Right lobe of liver (tissue), 6 donors: ENCODE measurements at regions not wholly inside any gene's neighbourhood (a gene's known extent, or its start where the extent isn't known, plus 50 kb on each side); places are given as distances from the start of the nearest gene placed in this dataset.

ENCODE experiments used
- ATAC-seq, 4 donors: fragments of 200-7000 bp; cut with Tn5 transposase; one replicate each; pipeline ENCODE4 v1.9.1; 2020; ENCODE audit warnings: mild to moderate bottlenecking in 4 of 4, moderate library complexity in 4 of 4
- DNase-seq, 3 donors: peaks; one replicate each; pipeline ENCODE4 v3.0.0-alpha.2; 2020
- H3K27ac ChIP-seq, 3 donors: fragments of 200-600 bp; one replicate each; pipeline ENCODE4 v1.8.0; 2022
- H3K27me3 ChIP-seq, 2 donors: fragments of 200-600 bp; one replicate each; pipeline ENCODE4 v1.8.0; 2022
- H3K36me3 ChIP-seq, 4 donors: fragments of 200-600 bp; sonication (generic) in 1 of 4; one replicate each; pipeline versions ENCODE4 v1.5.1 to v1.8.0; 2017 to 2022; ENCODE audit warnings: control low read depth in 1 of 4
- H3K4me1 ChIP-seq, 4 donors: fragments of 200-600 bp; sonication (generic) in 1 of 4; one replicate each; pipeline versions ENCODE4 v1.5.1 to v1.8.0; 2017 to 2022; ENCODE audit warnings: control low read depth in 1 of 4
- H3K4me3 ChIP-seq, 3 donors: fragments of 200-600 bp; one replicate each; pipeline ENCODE4 v1.8.0; 2022
- H3K9me3 ChIP-seq, 4 donors: fragments of 200-600 bp; sonication (generic) in 1 of 4; one replicate each; pipeline versions ENCODE4 v1.5.1 to v1.8.0; 2017 to 2022; ENCODE audit warnings: control low read depth in 1 of 4
- CTCF ChIP-seq, 4 donors: fragments of 200-600 bp in 3 of 4; fragments of 450-650 bp in 1 of 4; IDR thresholded peaks; one replicate each; pipeline versions ENCODE4 v1.5.1 to v1.8.0; 2016 to 2022; ENCODE audit warnings: antibody characterized with exemption in 4 of 4, mild to moderate bottlenecking in 2 of 4
- POLR2A ChIP-seq: fragments of 450-650 bp; IDR thresholded peaks from one replicate; pipeline ENCODE4 v1.6.1; 2017; ENCODE audit warnings: antibody characterized with exemption, mild to moderate bottlenecking
- WGBS: methylation state at CpG from one replicate; pipeline ENCODE4 v1.1.6; 2018; ENCODE audit warnings: low coverage, low lambda C conversion rate; ENCODE audit not compliant: insufficient coverage; ENCODE audit errors: missing lambda C conversion rate; 5-methylcytosine and 5-hydroxymethylcytosine counted together
- intact Hi-C, 2 donors: fragments of 100-400 bp; cut with DNase I; formaldehyde crosslinking; loops; one replicate each; pipeline versions ENCODE4 v1.11.2 to v1.14.1; 2022
- donor health status: DM: no; HTN: yes; CAD: no.
- donor health status: DM: no; HTN: no; CAD: no.
- donor health status: DM: no; HTN: no; CAD: no.
- donor health status: DM: no; HTN: yes; CAD: no.
- donor health status: DM: no; HTN: yes; CAD: no.

DNA sequence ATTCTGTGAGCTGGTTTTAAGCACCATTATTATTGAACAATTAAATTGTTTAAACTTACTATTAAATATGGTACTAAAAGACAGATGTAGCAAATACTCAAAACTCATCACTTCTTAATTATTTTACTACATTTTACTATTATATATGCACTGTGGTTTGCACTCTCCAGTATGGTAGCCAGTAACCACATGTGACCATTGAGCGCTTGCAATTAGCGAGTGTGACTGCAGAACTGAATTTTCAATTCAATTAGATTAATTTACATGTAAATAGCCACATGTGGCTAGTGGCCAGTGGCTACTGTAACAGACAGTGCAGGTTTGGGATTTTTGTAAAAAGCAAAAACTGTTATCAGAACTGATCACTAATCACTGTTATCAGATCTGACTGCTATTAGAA lies 208.2 kb upstream of the SOX21 start:
- no peak overlapping the region for H3K27ac ChIP-seq
- H3K36me3 ChIP-seq, result no peaks in the 10 kb centered on the region
- ATAC-seq, result no peak
- DNase-seq, result no peak
- H3K9me3 ChIP-seq, result no peaks in the 10 kb centered on the region
- WGBS, result 75% methylated on average over 2 of the region's 2 CpGs
- H3K27me3 ChIP-seq, result no peaks in the 10 kb centered on the region
- TF ChIP-seq CTCF (IDR thresholded peaks at IDR 0.05) (no peak), POLR2A (no peak)
- no peaks in the 10 kb centered on the region for H3K4me1 ChIP-seq
- no peak overlapping the region for H3K4me3 ChIP-seq
- intact Hi-C loops, result no loop called here

DNA sequence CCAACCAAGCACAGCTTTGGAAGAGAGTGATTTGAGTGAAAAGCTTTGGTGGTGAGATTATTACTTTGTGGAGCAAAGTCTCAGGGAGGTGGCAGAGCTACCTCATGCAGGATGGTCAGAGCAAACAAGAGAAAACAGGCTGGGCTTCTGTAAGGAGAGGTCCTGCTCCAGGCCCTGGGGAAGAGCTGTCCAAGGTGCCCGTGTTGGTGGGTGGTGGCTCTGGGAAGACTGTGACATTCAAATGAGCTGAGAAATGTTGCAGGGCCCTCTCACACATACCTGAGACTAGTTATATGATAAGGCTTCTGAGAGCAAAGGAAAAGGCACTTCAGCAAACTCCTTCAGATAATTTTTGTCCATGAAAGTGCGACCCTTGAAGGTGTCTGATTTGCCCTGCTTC lies 205.5 kb upstream of the SOX21 start:
- intact Hi-C loops, result no loop called here
- Histone ChIP-seq H3K27ac (no peak overlapping the region), H3K36me3 (no peaks in the 10 kb centered on the region), H3K4me3 (no peak overlapping the region), H3K4me1 (no peaks in the 10 kb centered on the region), H3K27me3 (no peaks in the 10 kb centered on the region), H3K9me3 (no peaks in the 10 kb centered on the region)
- no peak for TF ChIP-seq CTCF (IDR thresholded peaks at IDR 0.05)
- no peak for TF ChIP-seq POLR2A
- WGBS, result 49% methylated on average over 2 of the region's 2 CpGs
- DNase-seq, result no peak
- ATAC-seq, result no peak

GRCh38 chr13:94914895-94915294 lies 202.6 kb upstream of the SOX21 start:
- Histone ChIP-seq H3K36me3 (no peaks in the 10 kb centered on the region), H3K9me3 (no peaks in the 10 kb centered on the region), H3K27ac (no peak overlapping the region), H3K4me1 (no peaks in the 10 kb centered on the region), H3K27me3 (no peaks in the 10 kb centered on the region), H3K4me3 (no peak overlapping the region)
- no peak for ATAC-seq
- no peak for DNase-seq
- 36% methylated on average over 1 of the region's 1 CpG for WGBS
- no peak for TF ChIP-seq POLR2A
- TF ChIP-seq CTCF (IDR thresholded peaks at IDR 0.05), result no peak
- intact Hi-C loops, result no loop called here

DNA sequence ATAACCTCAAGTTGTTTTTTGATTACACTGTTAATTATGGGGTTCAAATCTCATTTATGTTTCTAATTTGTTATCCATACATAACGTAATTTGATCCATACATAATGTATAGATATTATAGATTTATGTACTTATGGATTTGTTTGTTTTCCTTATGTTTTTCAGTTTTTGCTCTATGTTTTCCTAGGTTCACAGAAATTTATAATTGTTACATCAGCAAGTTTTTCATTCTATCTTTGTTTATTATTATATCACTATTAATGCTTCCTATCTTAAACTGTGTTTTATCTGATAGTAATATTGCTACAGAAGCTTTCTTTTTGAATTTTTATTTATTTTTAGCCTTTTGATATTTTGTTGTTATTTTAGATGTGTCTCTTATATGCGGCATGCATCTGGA lies 194.3 kb upstream of the SOX21 start:
- 51% methylated on average over 2 of the region's 2 CpGs for WGBS
- Histone ChIP-seq H3K27ac (no peak overlapping the region), H3K27me3 (no peaks in the 10 kb centered on the region), H3K36me3 (no peaks in the 10 kb centered on the region), H3K4me1 (peaks cover 0 to 8% (median 0%) of the 10 kb centered on the region in 4 donors), H3K4me3 (no peak overlapping the region), H3K9me3 (no peaks in the 10 kb centered on the region)
- ATAC-seq (no peak), DNase-seq (no peak)
- intact Hi-C loops, result no loop called here
- TF ChIP-seq POLR2A (no peak), CTCF (IDR thresholded peaks at IDR 0.05) (no peak)
